GM23248 (cell line): ENCODE measurements at regions not wholly inside any gene's neighbourhood (a gene's known extent, or its start where the extent isn't known, plus 50 kb on each side); places are given as distances from the start of the nearest gene placed in this dataset.
"Not testable (repeated sequence)": the region's sequence is repeated elsewhere in the genome, so short reads cannot be mapped to it uniquely, and the experiment has no call there.

ENCODE experiments used
- DNase-seq: peaks from one replicate; pipeline ENCODE4 v3.0.0-alpha.2; 2015
- H2AFZ ChIP-seq: fragments of 200-600 bp; sonication (generic); 2 replicates; pipeline ENCODE4 v1.6.1; 2016; ENCODE audit warnings: antibody characterized with exemption
- H3F3A ChIP-seq: fragments of 200-600 bp; sonication (generic); 2 replicates; pipeline ENCODE4 v1.6.1; 2016; ENCODE audit warnings: mild to moderate bottlenecking, antibody characterized with exemption, mixed run types; ENCODE audit not compliant: insufficient read depth
- H3K27ac ChIP-seq: fragments of 200-600 bp; sonication (generic); 2 replicates; pipeline ENCODE4 v1.5.1; 2016; ENCODE audit warnings: mild to moderate bottlenecking
- H3K27me3 ChIP-seq: fragments of 200-600 bp; sonication (generic); replicated peaks from 2 replicates; pipeline ENCODE4 v1.6.1; 2016; ENCODE audit warnings: mild to moderate bottlenecking; ENCODE audit not compliant: insufficient read depth
- H3K36me3 ChIP-seq: fragments of 200-600 bp; sonication (generic); 2 replicates; pipeline ENCODE4 v1.6.1; 2016; ENCODE audit warnings: low read depth, mild to moderate bottlenecking
- H3K4me1 ChIP-seq: fragments of 200-600 bp; sonication (generic); 2 replicates; pipeline ENCODE4 v1.6.1; 2016; ENCODE audit warnings: mild to moderate bottlenecking; ENCODE audit not compliant: insufficient read depth
- H3K4me2 ChIP-seq: fragments of 200-600 bp; sonication (generic); one replicate; pipeline ENCODE4 v1.6.1; 2016; ENCODE audit warnings: mild to moderate bottlenecking; ENCODE audit not compliant: unreplicated experiment
- H3K4me3 ChIP-seq: fragments of 200-600 bp; sonication (generic); 2 replicates; pipeline ENCODE4 v1.5.1; 2016; ENCODE audit warnings: mild to moderate bottlenecking
- H3K79me2 ChIP-seq: fragments of 200-600 bp; sonication (generic); 2 replicates; pipeline ENCODE4 v1.6.1; 2016; ENCODE audit warnings: mild to moderate bottlenecking; ENCODE audit not compliant: insufficient read depth
- H3K9ac ChIP-seq: fragments of 200-600 bp; sonication (generic); 2 replicates; pipeline ENCODE4 v1.6.1; 2016; ENCODE audit warnings: mild to moderate bottlenecking
- H3K9me2 ChIP-seq: fragments of 200-600 bp; sonication (generic); 2 replicates; pipeline ENCODE4 v1.6.1; 2016; ENCODE audit warnings: mixed run types, mild to moderate bottlenecking, moderate library complexity; ENCODE audit not compliant: insufficient read depth
- H3K9me3 ChIP-seq: fragments of 200-600 bp; sonication (generic); one replicate; pipeline ENCODE4 v1.6.1; 2017; ENCODE audit warnings: low read depth
- H4K20me1 ChIP-seq: fragments of 200-600 bp; sonication (generic); 2 replicates; pipeline ENCODE4 v1.6.0; 2016; ENCODE audit not compliant: insufficient read depth
- EZH2 ChIP-seq: fragments of 200-600 bp; sonication (generic); IDR thresholded peaks from 2 replicates; pipeline ENCODE4 v1.6.1; 2018; ENCODE audit warnings: antibody characterized with exemption, mild to moderate bottlenecking; ENCODE audit not compliant: insufficient read depth, poor library complexity, severe bottlenecking
- EZH2phosphoT487 ChIP-seq: fragments of 200-600 bp; sonication (generic); IDR thresholded peaks from 2 replicates; pipeline ENCODE4 v1.6.1; 2018; ENCODE audit warnings: antibody characterized with exemption, moderate library complexity, mild to moderate bottlenecking, low read depth; ENCODE audit not compliant: insufficient read depth
- WGBS, 2 experiments: methylation state at CpG; one replicate each; pipeline ENCODE4 v1.1.6; 2015 to 2017; ENCODE audit warnings: low lambda C conversion rate in 2 of 2, low coverage in 1 of 2; ENCODE audit errors: missing lambda C conversion rate in 2 of 2; 5-methylcytosine and 5-hydroxymethylcytosine counted together
- in situ Hi-C: fragments of 300-500 bp; cut with MboI; formaldehyde crosslinking; loops from 2 replicates; pipeline ENCODE4 v1.15.0; 2020

GRCh38 chr12:27164330-27165040 lies 79.6 kb upstream of the STK38L start:
- TF ChIP-seq EZH2 (no peak), EZH2phosphoT487 (no peak)
- H3K27ac ChIP-seq, result no peak overlapping the region
- no peaks in the 10 kb centered on the region for H4K20me1 ChIP-seq
- H3K4me1 ChIP-seq, result peaks cover 21% of the 10 kb centered on the region
- H3K27me3 ChIP-seq, result no peaks in the 10 kb centered on the region
- no peaks in the 10 kb centered on the region for H3K79me2 ChIP-seq
- in situ Hi-C loops, result no loop called here
- H3K4me2 ChIP-seq, result no peak overlapping the region
- no peaks in the 10 kb centered on the region for H3K9me2 ChIP-seq
- no peak overlapping the region for H2AFZ ChIP-seq
- 91 to 95% methylated on average over 2 of the region's 2 CpGs for WGBS, 2 experiments
- H3K9ac ChIP-seq, result no peak overlapping the region
- H3K36me3 ChIP-seq, result no peaks in the 10 kb centered on the region
- 0 out of 2 replicates have a peak, but pooled peaks cover 3% of the 10 kb centered on the region for H3F3A ChIP-seq
- no peak overlapping the region for H3K4me3 ChIP-seq
- H3K9me3 ChIP-seq, result no peaks in the 10 kb centered on the region
- no peak for DNase-seq

DNA sequence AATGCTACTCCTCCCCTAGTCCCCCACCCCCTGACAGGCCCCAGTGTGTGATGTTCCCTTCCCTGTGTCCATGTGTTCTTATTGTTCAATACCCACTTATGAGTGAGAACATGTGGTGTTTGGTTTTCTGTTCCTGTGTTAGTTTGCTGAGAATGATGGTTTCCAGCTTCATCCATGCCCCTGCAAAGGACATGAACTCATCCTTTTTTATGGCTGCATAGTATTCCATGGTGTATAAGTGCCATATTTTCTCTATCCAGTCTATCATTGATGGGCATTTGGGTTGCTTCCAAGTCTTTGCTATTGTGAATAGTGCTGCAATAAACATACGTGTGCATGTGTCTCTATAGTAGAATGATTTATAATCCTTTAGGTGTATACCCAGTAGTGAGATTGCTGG lies 78.1 kb upstream of the STK38L start:
- DNase-seq, H3F3A ChIP-seq, H3K27ac ChIP-seq, H3K9ac ChIP-seq, H3K36me3 ChIP-seq, H4K20me1 ChIP-seq, H3K9me3 ChIP-seq, H3K79me2 ChIP-seq, H3K4me3 ChIP-seq, H3K4me2 ChIP-seq, H3K27me3 ChIP-seq, H3K9me2 ChIP-seq, H2AFZ ChIP-seq, in situ Hi-C loops: not testable (repeated sequence)
- WGBS, 2 experiments, result 79 to 83% methylated on average over 1 of the region's 1 CpG
- peaks cover 21% of the 10 kb centered on the region for H3K4me1 ChIP-seq

DNA sequence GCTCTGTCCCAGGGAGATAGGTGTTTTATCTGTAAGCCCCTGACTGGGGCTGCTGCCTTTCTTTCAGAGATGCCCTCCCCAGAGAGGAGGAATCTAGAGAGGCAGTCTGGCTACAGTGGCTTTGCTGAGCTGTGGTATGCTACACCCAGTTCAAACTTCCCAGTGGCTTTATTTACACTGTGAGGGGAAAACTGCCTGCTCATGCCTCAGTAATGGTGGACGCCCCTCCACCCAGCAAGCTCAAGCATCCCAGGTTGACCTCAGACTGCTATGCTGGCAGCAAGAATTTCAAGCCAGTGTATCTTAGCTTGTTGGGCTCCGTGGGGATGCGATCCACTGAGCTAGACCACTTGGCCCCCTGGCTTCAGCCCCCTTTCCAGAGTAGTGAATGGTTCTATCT lies 72.6 kb upstream of the STK38L start:
- H3K27ac ChIP-seq, H3K9ac ChIP-seq, H3K27me3 ChIP-seq, DNase-seq, H4K20me1 ChIP-seq, H3K4me2 ChIP-seq, H3K4me1 ChIP-seq, H3K4me3 ChIP-seq, in situ Hi-C loops, H3K36me3 ChIP-seq, H3K9me2 ChIP-seq, H3K9me3 ChIP-seq, H2AFZ ChIP-seq, H3K79me2 ChIP-seq, H3F3A ChIP-seq: not testable (repeated sequence)
- 86 to 92% methylated on average over 3 of the region's 3 CpGs for WGBS, 2 experiments

DNA sequence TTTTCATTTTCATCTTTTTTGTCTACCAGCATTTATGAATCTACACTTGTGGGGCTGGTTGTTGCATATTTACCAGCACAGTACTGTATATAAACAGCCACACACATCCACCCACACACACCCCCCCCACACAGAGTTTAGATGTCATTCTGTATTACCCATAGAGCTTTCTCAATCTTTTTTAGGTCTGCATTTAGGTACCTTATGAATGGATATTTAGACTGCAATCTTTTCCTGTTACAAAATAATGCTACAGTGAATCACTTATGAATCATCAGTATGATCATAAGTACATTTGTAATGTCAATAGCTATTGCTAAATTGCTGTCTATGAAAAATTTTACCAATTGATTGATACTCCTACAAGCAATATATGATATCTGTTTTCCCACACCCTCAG lies 67.3 kb upstream of the STK38L start:
- H3F3A ChIP-seq, result peaks cover 56% of the 10 kb centered on the region
- no peaks in the 10 kb centered on the region for H3K36me3 ChIP-seq
- H3K27ac ChIP-seq, result peak overlapping the region; percentile 68
- no peaks in the 10 kb centered on the region for H3K9me3 ChIP-seq
- H3K4me3 ChIP-seq, result no peak overlapping the region
- DNase-seq, result peak; percentile 74
- in situ Hi-C loops, result no loop called here
- TF ChIP-seq EZH2phosphoT487, result no peak
- TF ChIP-seq EZH2, result no peak
- H4K20me1 ChIP-seq, result no peaks in the 10 kb centered on the region
- H3K27me3 ChIP-seq, result no peaks in the 10 kb centered on the region
- no peaks in the 10 kb centered on the region for H3K9me2 ChIP-seq
- no peak overlapping the region for H3K9ac ChIP-seq
- peak overlapping the region; percentile 35 for H3K4me2 ChIP-seq
- peaks cover 56% of the 10 kb centered on the region for H3K4me1 ChIP-seq
- no peaks in the 10 kb centered on the region for H3K79me2 ChIP-seq
- H2AFZ ChIP-seq, result no peak overlapping the region

- Histone ChIP-seq H4K20me1 (no peaks in the 10 kb centered on the region), H3K9me3 (no peaks in the 10 kb centered on the region), H2AFZ (no peak overlapping the region), H3K9me2 (no peaks in the 10 kb centered on the region), H3K36me3 (no peaks in the 10 kb centered on the region), H3K9ac (peak overlapping the region; percentile 7; the same call in 1 of the 2 replicates), H3K27ac (peak overlapping the region; percentile 68), H3K4me1 (peaks cover 56% of the 10 kb centered on the region), H3K4me3 (0 out of 2 replicates have a peak overlapping the region, but pooled peaks have one; percentile 1), H3F3A (peaks cover 56% of the 10 kb centered on the region), H3K79me2 (no peaks in the 10 kb centered on the region), H3K4me2 (peak overlapping the region; percentile 35), H3K27me3 (no peaks in the 10 kb centered on the region)
- peak; percentile 75 for DNase-seq
- TF ChIP-seq EZH2, result no peak
- no peak for TF ChIP-seq EZH2phosphoT487
- in situ Hi-C loops, result no loop called here
These were observed 66.4 kb upstream of the STK38L start for GRCh38 chr12:27177706-27178105.
